ENCODE measurements at regions not wholly inside any gene's neighbourhood (a gene's known extent, or its start where the extent isn't known, plus 50 kb on each side); places are given as distances from the start of the nearest gene placed in this dataset.

- DNase-seq (ENCODE audit: low read depth) = no peak
Measured at GRCh38 chr2:239865059-239865639, 160.0 kb downstream of the NDUFA10 start.

GRCh38 chr2:239864247-239865058 is 160.7 kb downstream of the NDUFA10 start:
- DNase-seq (ENCODE audit: low read depth) = no peak

GRCh38 chr2:239862613-239863012 is 162.5 kb downstream of the NDUFA10 start:
- DNase-seq (ENCODE audit: low read depth) = no peak

GRCh38 chr2:239858179-239858578 is 167.0 kb downstream of the NDUFA10 start:
- DNase-seq (ENCODE audit: low read depth) = no peak

GRCh38 chr2:239857591-239857990 is 167.6 kb downstream of the NDUFA10 start:
- no peak for DNase-seq (ENCODE audit: low read depth)

GRCh38 chr2:239856620-239857285 is 168.4 kb downstream of the NDUFA10 start:
- DNase-seq (ENCODE audit: low read depth) = no peak

GRCh38 chr2:239855863-239856587 is 169.1 kb downstream of the NDUFA10 start:
- DNase-seq (ENCODE audit: low read depth) = no peak

- no peak for DNase-seq (ENCODE audit: low read depth)
Measured at GRCh38 chr2:239854596-239854995, 170.5 kb downstream of the NDUFA10 start.

GRCh38 chr2:239853706-239854327 is 171.3 kb downstream of the NDUFA10 start:
- DNase-seq (ENCODE audit: low read depth) = no peak

- no peak for DNase-seq (ENCODE audit: low read depth)
Measured at GRCh38 chr2:239853121-239853520, 172.0 kb downstream of the NDUFA10 start.

GRCh38 chr2:239852272-239852671 is 172.9 kb downstream of the NDUFA10 start:
- no peak for DNase-seq (ENCODE audit: low read depth)

- no peak for DNase-seq (ENCODE audit: low read depth)
Measured at GRCh38 chr2:239846789-239847676, 178.1 kb downstream of the NDUFA10 start.

GRCh38 chr2:239845968-239846367 is 179.2 kb downstream of the NDUFA10 start:
- no peak for DNase-seq (ENCODE audit: low read depth)

GRCh38 chr2:239839306-239839705 is 185.8 kb downstream of the NDUFA10 start:
- no peak for DNase-seq (ENCODE audit: low read depth)

GRCh38 chr2:239836021-239836765 is 188.9 kb downstream of the NDUFA10 start:
- no peak for DNase-seq (ENCODE audit: low read depth)

GRCh38 chr2:239835056-239835455 is 190.1 kb downstream of the NDUFA10 start:
- no peak for DNase-seq (ENCODE audit: low read depth)

GRCh38 chr2:239834143-239834542 is 191.0 kb downstream of the NDUFA10 start:
- no peak for DNase-seq (ENCODE audit: low read depth)

- DNase-seq (ENCODE audit: low read depth) = no peak
Measured at GRCh38 chr2:239833269-239834109, 191.7 kb downstream of the NDUFA10 start.
